Naive thymus-derived CD4-positive, alpha-beta T cell (primary cell): ENCODE measurements at regions not wholly inside any gene's neighbourhood (a gene's known extent, or its start where the extent isn't known, plus 50 kb on each side); places are given as distances from the start of the nearest gene placed in this dataset.
"Not testable (repeated sequence)": the region's sequence is repeated elsewhere in the genome, so short reads cannot be mapped to it uniquely, and the experiment has no call there.

ENCODE experiments used
- ATAC-seq: fragments of 150-1000 bp; cut with Tn5 transposase; 2 replicates; pipeline ENCODE4 v1.10.0; 2021; ENCODE audit warnings: mild to moderate bottlenecking, moderate library complexity
- CTCF ChIA-PET: fragments of 350-600 bp; sonication (Branson Sonifier 250); formaldehyde crosslinking; loops from one replicate; lab custom pipeline; 2021; ENCODE audit warnings: antibody characterized with exemption; lab: Charles Lee
- POLR2A ChIA-PET: fragments of 350-600 bp; sonication (Branson Sonifier 250); formaldehyde crosslinking; loops from one replicate; lab custom pipeline; 2021; ENCODE audit warnings: antibody characterized with exemption, inconsistent platforms; lab: Charles Lee
- DNase-seq, 9 donors: peaks; one replicate each; pipeline versions ENCODE4 v3.0.0 to v3.0.0-alpha.2; 2020 to 2022; ENCODE audit warnings: mixed read lengths in 1 of 9
- H3K27ac ChIP-seq: one replicate; pipeline ENCODE4 v1.7.0; 2013; ENCODE audit warnings: mild to moderate bottlenecking, low read depth, low read length, moderate library complexity
- H3K27me3 ChIP-seq, 2 donors: one replicate each; pipeline ENCODE4 v1.7.0; 2013; ENCODE audit warnings: low read length in 2 of 2, mild to moderate bottlenecking in 2 of 2, moderate library complexity in 2 of 2; ENCODE audit not compliant: control insufficient read depth in 2 of 2, insufficient read depth in 2 of 2
- H3K36me3 ChIP-seq, 3 experiments: 1 replicate in 2 of 3; 2 replicates in 1 of 3; pipeline ENCODE4 v1.7.0; 2013; ENCODE audit warnings: low read length in 3 of 3, mild to moderate bottlenecking in 3 of 3, moderate library complexity in 1 of 3; ENCODE audit not compliant: insufficient read depth in 3 of 3, control insufficient read depth in 2 of 3
- H3K4me1 ChIP-seq, 2 donors: one replicate each; pipeline ENCODE4 v1.7.0; 2013; ENCODE audit warnings: low read length in 2 of 2, mild to moderate bottlenecking in 2 of 2, moderate library complexity in 1 of 2; ENCODE audit not compliant: control insufficient read depth in 2 of 2, insufficient read depth in 2 of 2
- H3K4me3 ChIP-seq: 2 replicates; pipeline ENCODE4 v1.7.0; 2013; ENCODE audit warnings: mild to moderate bottlenecking, low read length
- H3K9me3 ChIP-seq, 3 experiments: 1 replicate in 2 of 3; 2 replicates in 1 of 3; pipeline ENCODE4 v1.7.0; 2013; ENCODE audit warnings: low read length in 3 of 3; ENCODE audit not compliant: control insufficient read depth in 2 of 3
- H3K27ac Mint-ChIP-seq, 9 donors: one replicate each; pipeline ENCODE4 v1.8.0; 2020 to 2022; ENCODE audit warnings: mixed read lengths in 9 of 9, mild to moderate bottlenecking in 8 of 9, moderate library complexity in 5 of 9, inconsistent platforms in 2 of 9
- H3K27me3 Mint-ChIP-seq, 5 donors: one replicate each; pipeline ENCODE4 v1.8.0; 2021 to 2022; ENCODE audit warnings: mixed read lengths in 5 of 5, mild to moderate bottlenecking in 1 of 5
- H3K36me3 Mint-ChIP-seq, 5 donors: one replicate each; pipeline ENCODE4 v1.8.0; 2020 to 2022; ENCODE audit warnings: mixed read lengths in 5 of 5, mild to moderate bottlenecking in 3 of 5, inconsistent platforms in 1 of 5
- H3K4me1 Mint-ChIP-seq, 7 donors: one replicate each; pipeline ENCODE4 v1.8.0; 2020 to 2022; ENCODE audit warnings: mixed read lengths in 7 of 7, mild to moderate bottlenecking in 3 of 7, inconsistent platforms in 1 of 7
- H3K4me3 Mint-ChIP-seq, 10 donors: one replicate each; pipeline ENCODE4 v1.8.0; 2020 to 2022; ENCODE audit warnings: mild to moderate bottlenecking in 10 of 10, mixed read lengths in 10 of 10, moderate library complexity in 6 of 10, inconsistent platforms in 2 of 10
- H3K9me3 Mint-ChIP-seq, 11 donors: one replicate each; pipeline ENCODE4 v1.8.0; 2020 to 2022; ENCODE audit warnings: mixed read lengths in 11 of 11, mild to moderate bottlenecking in 4 of 11, inconsistent platforms in 1 of 11, moderate library complexity in 1 of 11
- intact Hi-C, 2 donors: fragments of 100-400 bp; cut with micrococcal nuclease; formaldehyde crosslinking; loops; one replicate each; pipeline ENCODE4 v1.15.1; 2023

GRCh38 chr7:149586646-149587645, 89.3 kb upstream of the ZNF746 start:
- Mint-ChIP-seq H3K4me1 (peaks cover 10 to 26% (median 16%) of the 10 kb centered on the region in 7 donors), H3K27ac (no peak overlapping the region), H3K4me3 (no peak overlapping the region), H3K36me3 (peaks cover 28 to 88% (median 60%) of the 10 kb centered on the region in 5 donors), H3K27me3 (no peaks in the 10 kb centered on the region), H3K9me3 (peaks cover 0 to 9% (median 4%) of the 10 kb centered on the region in 11 donors)
- intact Hi-C loops, result no loop called here
- ATAC-seq (no peak), DNase-seq (no peak)
- POLR2A ChIA-PET, result no interaction called here
- H3K27me3 ChIP-seq, result no peaks in the 10 kb centered on the region
- H3K4me1 ChIP-seq, result no peaks in the 10 kb centered on the region
- no peak overlapping the region for H3K4me3 ChIP-seq
- CTCF ChIA-PET, result no interaction called here
- no peak overlapping the region for H3K27ac ChIP-seq
- H3K9me3 ChIP-seq, result no peaks in the 10 kb centered on the region
- peaks cover 0 to 61% (median 7%) of the 10 kb centered on the region in 3 experiments for H3K36me3 ChIP-seq

- H3K27ac ChIP-seq, result no peak overlapping the region
- intact Hi-C loops, result no loop called here
- H3K9me3 Mint-ChIP-seq, result peaks cover 0 to 27% (median 4%) of the 10 kb centered on the region in 11 donors
- no peak overlapping the region for H3K27ac Mint-ChIP-seq
- ATAC-seq (no peak), DNase-seq (no peak)
- peaks cover 0 to 2% (median 0%) of the 10 kb centered on the region in 5 donors for H3K27me3 Mint-ChIP-seq
- H3K4me3 ChIP-seq, result no peak overlapping the region
- no peaks in the 10 kb centered on the region for H3K4me1 ChIP-seq
- no peaks in the 10 kb centered on the region for H3K27me3 ChIP-seq
- no peak overlapping the region for H3K4me3 Mint-ChIP-seq
- peaks cover 0 to 6% (median 0%) of the 10 kb centered on the region in 3 experiments for H3K9me3 ChIP-seq
- peaks cover 0 to 47% (median 7%) of the 10 kb centered on the region in 3 experiments for H3K36me3 ChIP-seq
- peaks cover 18 to 87% (median 67%) of the 10 kb centered on the region in 5 donors for H3K36me3 Mint-ChIP-seq
- CTCF ChIA-PET, result interaction anchor here (1.2 kb wide), 1 partner anchor 43 kb away, joined by 4 read pairs; no protein-coding TSS in a partner anchor
- POLR2A ChIA-PET, result no interaction called here
- H3K4me1 Mint-ChIP-seq, result peaks cover 11 to 28% (median 12%) of the 10 kb centered on the region in 7 donors
Observed at GRCh38 chr7:149584530-149584929, 86.9 kb upstream of the ZNF746 start.

- no peaks in the 10 kb centered on the region for H3K27me3 ChIP-seq
- no peak overlapping the region for H3K4me3 ChIP-seq
- POLR2A ChIA-PET, result no interaction called here
- DNase-seq (no peak), ATAC-seq (no peak)
- no peaks in the 10 kb centered on the region for H3K4me1 ChIP-seq
- Mint-ChIP-seq H3K27ac (no peak overlapping the region), H3K4me3 (no peak overlapping the region), H3K4me1 (peaks cover 11 to 27% (median 12%) of the 10 kb centered on the region in 7 donors), H3K9me3 (peaks cover 0 to 27% (median 4%) of the 10 kb centered on the region in 11 donors), H3K36me3 (peaks cover 18 to 84% (median 66%) of the 10 kb centered on the region in 5 donors), H3K27me3 (peaks cover 0 to 2% (median 0%) of the 10 kb centered on the region in 5 donors)
- H3K27ac ChIP-seq, result no peak overlapping the region
- intact Hi-C loops, result no loop called here
- peaks cover 0 to 6% (median 0%) of the 10 kb centered on the region in 3 experiments for H3K9me3 ChIP-seq
- H3K36me3 ChIP-seq, result peaks cover 0 to 42% (median 7%) of the 10 kb centered on the region in 3 experiments
- CTCF ChIA-PET, result interaction anchor here (1.2 kb wide), 1 partner anchor 44 kb away, joined by 4 read pairs; no protein-coding TSS in a partner anchor
Observed at GRCh38 chr7:149584009-149584408, 86.4 kb upstream of the ZNF746 start.

- CTCF ChIA-PET, result interaction anchor here (0.7 kb wide), 1 partner anchor 1309 kb away, joined by 3 read pairs; no protein-coding TSS in a partner anchor
- DNase-seq, result no peak
- peaks cover 0 to 7% (median 0%) of the 10 kb centered on the region in 3 experiments for H3K36me3 ChIP-seq
- no peak overlapping the region for H3K4me3 ChIP-seq
- H3K9me3 ChIP-seq, result peaks cover 0 to 6% (median 0%) of the 10 kb centered on the region in 3 experiments
- intact Hi-C loops, result no loop called here
- H3K27me3 Mint-ChIP-seq, result peaks cover 0 to 2% (median 0%) of the 10 kb centered on the region in 5 donors
- H3K4me1 ChIP-seq, result no peaks in the 10 kb centered on the region
- POLR2A ChIA-PET, result no interaction called here
- ATAC-seq, result no peak
- peaks cover 19 to 72% (median 51%) of the 10 kb centered on the region in 5 donors for H3K36me3 Mint-ChIP-seq
- no peaks in the 10 kb centered on the region for H3K27me3 ChIP-seq
- peak overlapping the region in 1 of 10 donors; percentile 29 for H3K4me3 Mint-ChIP-seq
- H3K4me1 Mint-ChIP-seq, result peaks cover 11 to 22% (median 13%) of the 10 kb centered on the region in 7 donors
- H3K9me3 Mint-ChIP-seq, result peaks cover 0 to 54% (median 13%) of the 10 kb centered on the region in 11 donors
- H3K27ac Mint-ChIP-seq, result peak overlapping the region in 4 of 9 donors; percentile 32 to 91 (median 43)
- no peak overlapping the region for H3K27ac ChIP-seq
Observed at GRCh38 chr7:149580328-149580727, 82.7 kb upstream of the ZNF746 start.

GRCh38 chr7:149579365-149579764, 81.8 kb upstream of the ZNF746 start:
- H3K36me3 ChIP-seq, H3K4me3 ChIP-seq, intact Hi-C loops, H3K9me3 ChIP-seq, H3K27me3 Mint-ChIP-seq, H3K27ac ChIP-seq, ATAC-seq, H3K27me3 ChIP-seq, DNase-seq, H3K4me1 ChIP-seq, H3K27ac Mint-ChIP-seq, POLR2A ChIA-PET, H3K4me3 Mint-ChIP-seq, CTCF ChIA-PET: not testable (repeated sequence)
- Mint-ChIP-seq H3K36me3 (peaks cover 19 to 64% (median 47%) of the 10 kb centered on the region in 5 donors), H3K4me1 (peaks cover 11 to 22% (median 13%) of the 10 kb centered on the region in 7 donors), H3K9me3 (peaks cover 0 to 64% (median 17%) of the 10 kb centered on the region in 11 donors)

GRCh38 chr7:149574428-149574827, 76.8 kb upstream of the ZNF746 start:
- ATAC-seq, H3K27me3 Mint-ChIP-seq, DNase-seq, H3K27me3 ChIP-seq, H3K4me3 ChIP-seq, H3K4me3 Mint-ChIP-seq, POLR2A ChIA-PET, CTCF ChIA-PET, H3K27ac Mint-ChIP-seq, intact Hi-C loops, H3K4me1 Mint-ChIP-seq, H3K4me1 ChIP-seq, H3K27ac ChIP-seq, H3K36me3 ChIP-seq: not testable (repeated sequence)
- Mint-ChIP-seq H3K36me3 (peaks cover 18 to 55% (median 50%) of the 10 kb centered on the region in 5 donors), H3K9me3 (peaks cover 0 to 83% (median 36%) of the 10 kb centered on the region in 11 donors)
- peaks cover 0 to 15% (median 0%) of the 10 kb centered on the region in 3 experiments for H3K9me3 ChIP-seq
